SKM-1 (cell line): ENCODE measurements at regions not wholly inside any gene's neighbourhood (a gene's known extent, or its start where the extent isn't known, plus 50 kb on each side); places are given as distances from the start of the nearest gene placed in this dataset.

Source experiments
- DNase-seq: peaks from one replicate; lab custom pipeline; 2025; ENCODE audit not compliant: unreplicated experiment; lab: John Stamatoyannopoulos, UW

DNA sequence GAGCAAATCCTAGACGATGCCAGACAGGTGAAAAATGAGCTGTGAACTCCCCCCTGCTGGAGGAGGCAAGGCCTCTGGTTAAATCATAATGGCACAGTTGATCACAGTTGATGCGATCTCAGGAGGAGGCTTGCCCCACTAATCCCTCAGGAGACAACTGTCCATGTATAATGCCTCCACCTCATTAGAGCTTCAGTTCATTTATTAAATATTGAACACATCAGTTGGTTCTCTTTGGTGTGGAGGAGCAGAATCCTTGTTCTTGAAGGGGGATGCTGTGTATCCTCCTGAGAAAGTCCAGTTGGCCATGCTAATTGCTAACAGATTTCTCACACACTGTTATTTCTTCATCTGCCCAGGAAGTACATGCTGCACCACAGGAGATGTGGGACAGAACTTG is 290.5 kb downstream of the IGSF11 start:
- no peak for DNase-seq

DNA sequence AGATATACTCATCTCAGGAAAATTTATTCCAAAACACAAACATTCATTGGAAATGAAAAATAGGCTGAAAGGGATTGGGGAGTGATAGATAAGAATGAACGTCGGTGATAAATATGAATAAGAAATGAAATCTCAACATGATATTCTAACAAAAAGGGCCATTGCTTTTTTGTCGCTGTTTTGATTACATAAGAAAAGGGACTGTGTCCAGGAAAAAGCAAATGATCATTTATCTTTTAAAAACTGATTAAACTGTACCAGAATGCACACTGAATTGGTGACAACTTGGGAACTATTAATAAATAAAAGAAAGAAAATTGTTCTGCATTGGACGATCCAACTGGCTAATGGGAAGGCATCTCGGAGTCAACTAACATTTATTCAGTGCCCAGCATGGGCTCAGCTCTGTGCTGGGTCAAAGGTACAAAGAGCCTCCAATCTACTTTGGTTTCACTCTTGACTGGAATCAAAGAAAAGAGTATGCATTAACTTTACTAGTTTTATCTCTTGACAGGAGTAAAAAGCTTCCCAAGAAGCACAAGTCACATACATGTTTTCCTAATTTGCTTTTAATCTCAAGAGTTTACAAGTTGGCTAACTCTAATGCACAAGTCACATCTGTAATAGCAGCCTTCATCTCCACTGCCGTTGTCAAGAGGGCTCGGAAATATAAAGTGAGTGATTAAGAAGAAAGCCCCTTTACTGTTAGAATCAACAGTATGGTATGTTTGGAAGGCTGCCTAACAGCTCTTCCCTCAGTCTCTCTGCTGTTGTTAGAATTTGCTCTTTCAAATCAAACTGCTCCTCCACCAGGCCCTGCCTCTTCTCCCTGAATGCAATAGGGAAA is 280.0 kb downstream of the IGSF11 start:
- DNase-seq: no peak

DNA sequence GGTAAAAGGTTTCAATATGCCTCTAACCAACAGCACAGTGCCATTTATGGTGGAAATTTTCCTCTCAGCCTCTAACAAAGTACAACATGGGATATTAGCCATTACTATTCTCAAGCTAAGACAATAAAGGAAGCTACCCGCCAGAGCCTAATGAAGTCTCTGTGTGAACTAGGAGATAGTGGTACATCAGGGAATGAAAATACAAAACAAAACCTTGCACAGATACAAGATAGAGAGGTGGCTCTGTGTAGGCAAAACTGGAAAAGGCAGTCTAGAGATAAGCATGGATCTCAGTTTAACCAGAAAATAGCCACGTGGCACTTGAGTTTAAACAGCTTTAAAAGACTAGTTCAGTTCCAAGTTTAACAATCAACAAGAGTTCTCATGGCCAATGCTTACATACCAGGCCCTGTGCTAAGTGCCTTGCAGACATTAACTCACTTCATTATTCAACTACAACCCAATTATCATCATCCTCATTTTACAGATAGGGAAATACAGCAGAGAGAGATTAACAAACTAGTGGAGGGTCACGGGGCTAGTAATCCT is 279.3 kb downstream of the IGSF11 start:
- no peak for DNase-seq

DNA sequence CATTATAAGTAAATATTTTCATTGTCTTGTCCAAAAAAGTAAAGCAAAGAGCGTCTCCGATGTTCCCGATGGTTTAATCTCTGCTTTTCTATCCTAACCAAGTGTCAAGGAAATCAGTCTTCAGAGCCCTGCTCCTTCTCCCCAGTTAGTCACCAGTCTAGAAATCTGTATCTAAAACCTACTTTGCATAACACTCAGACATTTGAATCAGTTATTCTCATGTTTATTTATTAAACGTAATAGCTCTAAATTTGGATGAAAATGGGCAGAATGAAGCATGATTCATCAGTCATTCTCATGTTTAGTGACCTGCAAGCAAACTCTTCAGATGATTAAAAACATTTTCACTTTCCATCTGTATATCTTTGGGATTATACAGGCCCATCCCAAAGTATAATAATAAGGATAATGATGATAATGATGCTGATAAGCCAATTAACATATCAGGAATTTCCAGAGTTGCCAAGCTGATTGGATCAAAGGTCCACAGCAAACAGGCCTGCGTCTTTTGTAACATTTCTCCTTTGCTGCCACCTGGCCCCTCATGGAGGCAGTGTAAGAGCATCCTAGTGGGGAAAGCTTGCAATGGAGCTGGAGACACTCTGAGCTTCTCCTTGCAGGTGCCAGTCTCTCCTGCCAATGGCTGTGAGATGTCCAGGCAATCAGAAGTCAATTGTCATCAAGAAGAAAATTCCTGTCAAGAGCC is 273.9 kb downstream of the IGSF11 start:
- no peak for DNase-seq

DNA sequence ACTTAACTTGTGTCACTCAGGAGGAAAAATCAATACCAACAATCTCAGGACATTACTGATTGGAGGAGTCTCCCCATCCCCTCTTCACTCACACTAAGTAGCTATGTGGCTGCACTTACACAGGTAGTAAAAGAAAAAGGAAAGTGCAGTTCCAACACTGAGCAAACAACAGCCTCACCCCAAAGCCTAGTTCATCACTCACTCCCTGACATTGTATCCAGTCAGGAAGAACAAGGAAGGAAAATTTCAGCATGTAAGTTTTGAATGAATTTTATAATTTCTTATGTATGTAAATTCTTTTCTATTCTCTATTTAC is 273.4 kb downstream of the IGSF11 start:
- DNase-seq: no peak

GRCh38 chr3:118765636-118766305 is 268.9 kb downstream of the IGSF11 start:
- DNase-seq: no peak

GRCh38 chr3:118766306-118766669 is 268.4 kb downstream of the IGSF11 start:
- DNase-seq: no peak

DNA sequence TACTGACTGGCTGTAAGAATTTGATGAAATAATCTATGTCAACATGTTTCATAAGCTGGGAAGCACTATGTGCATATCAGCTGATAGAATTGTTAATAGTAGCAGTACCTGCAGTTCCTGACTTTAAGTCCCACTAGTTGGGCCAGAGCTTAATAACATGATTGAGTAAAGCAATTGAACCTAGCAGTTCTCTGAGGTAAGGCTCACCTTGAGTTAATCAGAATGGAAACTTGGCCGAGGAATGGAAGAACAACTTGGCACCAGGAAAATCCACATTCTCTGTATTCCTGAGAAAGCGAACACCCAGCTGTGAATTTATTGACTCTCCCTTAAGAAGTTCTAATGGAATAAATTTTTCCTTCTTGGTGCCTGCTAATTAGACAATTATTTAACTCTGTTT is 262.6 kb downstream of the IGSF11 start:
- DNase-seq: no peak

- DNase-seq: peak; percentile 86
Measured at GRCh38 chr3:118772547-118773011, 262.1 kb downstream of the IGSF11 start.

DNA sequence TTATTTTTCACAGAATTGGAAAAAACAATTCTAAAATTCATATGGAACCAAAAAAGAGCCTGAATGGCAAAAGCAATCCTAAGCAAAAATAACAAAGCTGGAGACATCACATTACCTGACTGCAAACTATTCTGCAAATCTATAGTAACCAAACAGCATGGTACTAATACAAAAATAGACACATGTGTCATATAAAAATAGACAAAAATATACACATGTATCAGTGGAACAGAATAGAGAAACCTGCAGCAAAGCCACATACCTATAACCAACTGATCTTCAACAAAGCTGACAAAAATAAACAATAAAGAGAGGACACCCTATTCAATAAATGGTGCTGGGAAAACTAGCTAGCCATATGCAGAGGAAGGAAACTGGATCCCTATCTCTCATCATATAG is 259.6 kb downstream of the IGSF11 start:
- no peak for DNase-seq

DNA sequence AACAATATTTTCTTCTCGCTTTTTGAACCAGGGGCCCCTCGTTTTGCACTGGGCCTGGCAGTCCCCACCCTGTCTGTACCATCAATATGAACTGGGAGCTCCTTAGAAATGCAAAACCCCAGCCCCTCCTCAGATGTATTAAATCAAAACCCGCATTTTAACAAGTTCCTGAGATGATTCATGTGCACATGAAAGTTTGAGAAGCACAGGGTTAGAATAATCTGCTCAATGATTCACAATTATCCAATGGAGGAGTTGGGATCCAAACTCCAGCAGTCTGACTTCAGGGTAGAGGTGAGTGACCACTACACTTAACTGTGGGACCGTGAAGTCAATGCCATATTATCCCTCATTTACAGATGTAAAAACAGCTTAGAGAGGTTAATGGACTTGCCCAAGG is 256.4 kb downstream of the IGSF11 start:
- no peak for DNase-seq

DNA sequence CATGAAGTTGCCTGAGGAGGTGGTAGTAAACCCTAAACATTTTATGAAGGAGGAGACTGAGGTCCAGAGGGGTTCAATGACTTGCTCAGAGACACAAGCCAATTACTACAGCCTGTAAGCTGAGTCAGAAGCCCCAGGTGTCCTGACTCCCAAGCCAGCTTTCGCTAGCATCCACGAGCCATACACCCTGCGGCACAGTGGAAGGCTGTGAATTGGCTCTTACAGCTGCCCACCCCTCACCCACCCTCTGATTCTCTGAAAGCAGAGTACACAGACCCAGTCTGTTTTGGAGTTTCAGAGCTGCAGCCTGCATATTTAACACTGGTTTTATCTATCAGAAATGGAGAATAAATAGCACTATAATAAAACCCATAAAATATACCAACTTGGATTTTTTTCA is 253.4 kb downstream of the IGSF11 start:
- DNase-seq: no peak

DNA sequence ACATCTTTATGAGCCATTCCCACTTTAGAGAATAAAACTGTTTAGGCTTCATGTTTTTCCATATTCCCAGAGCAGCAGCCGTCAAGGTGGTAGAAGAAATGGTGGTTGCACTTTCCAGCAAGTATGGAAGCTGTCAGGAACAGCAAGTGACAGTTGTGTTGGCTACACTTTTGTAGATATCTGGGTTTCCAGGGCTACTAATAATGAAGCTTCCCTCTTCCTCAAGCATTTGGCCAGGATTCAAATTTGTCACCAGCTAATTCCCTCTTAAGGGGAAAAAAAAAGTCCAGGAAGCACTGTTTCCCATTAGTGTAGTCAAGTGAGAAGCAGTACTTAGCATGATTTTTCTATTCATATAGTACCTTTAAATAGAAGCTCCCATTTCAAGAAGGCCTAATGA is 252.8 kb downstream of the IGSF11 start:
- DNase-seq: no peak

DNA sequence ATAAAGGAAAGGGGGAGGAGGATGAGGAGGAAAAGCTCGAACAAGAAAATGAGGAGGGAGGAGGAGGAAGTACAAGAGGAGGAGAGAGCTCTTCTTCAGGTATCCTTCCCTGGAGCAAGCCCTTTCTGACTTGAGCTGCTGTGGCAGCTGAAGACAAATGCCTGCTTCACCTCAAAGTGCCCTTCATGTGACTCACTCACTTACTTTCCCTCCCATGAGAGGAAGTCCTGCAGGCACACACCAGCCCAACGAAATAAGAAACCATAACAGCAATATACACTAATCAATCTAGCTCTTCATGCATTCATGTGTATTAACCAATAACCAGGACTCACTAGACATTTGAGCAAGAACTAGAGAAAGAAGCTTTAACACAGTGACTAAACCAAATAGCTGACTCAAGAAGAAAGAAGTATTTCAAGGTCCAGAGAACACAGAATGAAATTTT is 251.9 kb downstream of the IGSF11 start:
- DNase-seq: peak; percentile 27

GRCh38 chr3:118785415-118785814 is 249.2 kb downstream of the IGSF11 start:
- DNase-seq: no peak

DNA sequence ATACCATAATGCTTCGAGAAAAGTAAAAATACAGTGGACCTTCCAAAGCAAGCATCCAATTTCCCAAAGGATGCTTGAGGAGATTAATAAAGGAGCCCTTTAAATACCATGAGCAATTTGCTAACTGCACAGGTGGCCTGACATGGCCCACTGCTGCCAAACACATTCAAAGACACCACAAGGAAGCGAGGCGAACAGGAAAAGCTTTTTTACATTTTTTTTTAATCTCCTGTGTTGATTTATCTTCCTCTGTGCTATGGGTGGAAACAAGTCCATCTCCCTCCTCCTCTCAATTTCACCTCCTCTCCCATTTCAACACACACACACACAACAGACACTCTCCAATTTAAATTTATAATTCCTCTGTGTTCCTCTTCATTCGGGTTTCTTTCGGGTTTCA is 243.4 kb downstream of the IGSF11 start:
- DNase-seq: no peak

- DNase-seq: no peak
Measured at GRCh38 chr3:118792191-118792590, 242.5 kb downstream of the IGSF11 start.

- DNase-seq: no peak
Measured at GRCh38 chr3:118793176-118793575, 241.5 kb downstream of the IGSF11 start.

GRCh38 chr3:118799303-118799702 is 235.3 kb downstream of the IGSF11 start:
- no peak for DNase-seq

- no peak for DNase-seq
Measured at GRCh38 chr3:118801899-118802298, 232.7 kb downstream of the IGSF11 start.

- no peak for DNase-seq
Measured at GRCh38 chr3:118802325-118803095, 232.1 kb downstream of the IGSF11 start.
